ELR (cell line): ENCODE measurements at regions not wholly inside any gene's neighbourhood (a gene's known extent, or its start where the extent isn't known, plus 50 kb on each side); places are given as distances from the start of the nearest gene placed in this dataset.
A peak's percentile ranks its signal among the peaks of the same experiment; 100 is the strongest.

Experiments
- DNase-seq: peaks from one replicate; pipeline ENCODE4 v3.0.0-alpha.2; 2015; ENCODE audit warnings: low read depth

GRCh38 chr2:12348216-12348615, 368.5 kb upstream of the TRIB2 start:
- no peak for DNase-seq

GRCh38 chr2:12350821-12351220, 365.9 kb upstream of the TRIB2 start:
- peak; percentile 28 for DNase-seq

GRCh38 chr2:12352889-12353288, 363.8 kb upstream of the TRIB2 start:
- DNase-seq, result no peak

- DNase-seq, result no peak
Measured at GRCh38 chr2:12361506-12361905, 355.2 kb upstream of the TRIB2 start.

GRCh38 chr2:12363138-12363537, 353.6 kb upstream of the TRIB2 start:
- no peak for DNase-seq

GRCh38 chr2:12363569-12363968, 353.2 kb upstream of the TRIB2 start:
- DNase-seq, result no peak

GRCh38 chr2:12369566-12369965, 347.2 kb upstream of the TRIB2 start:
- no peak for DNase-seq

- no peak for DNase-seq
Measured at GRCh38 chr2:12376025-12376424, 340.7 kb upstream of the TRIB2 start.

- no peak for DNase-seq
Measured at GRCh38 chr2:12379143-12379542, 337.6 kb upstream of the TRIB2 start.

GRCh38 chr2:12381543-12382325, 335.0 kb upstream of the TRIB2 start:
- DNase-seq, result no peak

- no peak for DNase-seq
Measured at GRCh38 chr2:12382366-12382765, 334.4 kb upstream of the TRIB2 start.

GRCh38 chr2:12389344-12390045, 327.2 kb upstream of the TRIB2 start:
- no peak for DNase-seq

GRCh38 chr2:12391116-12391515, 325.6 kb upstream of the TRIB2 start:
- no peak for DNase-seq

- no peak for DNase-seq
Measured at GRCh38 chr2:12396699-12397098, 320.0 kb upstream of the TRIB2 start.

GRCh38 chr2:12397854-12398253, 318.9 kb upstream of the TRIB2 start:
- no peak for DNase-seq

GRCh38 chr2:12399240-12399639, 317.5 kb upstream of the TRIB2 start:
- DNase-seq, result no peak

GRCh38 chr2:12400543-12400942, 316.2 kb upstream of the TRIB2 start:
- no peak for DNase-seq

GRCh38 chr2:12402440-12403139, 314.1 kb upstream of the TRIB2 start:
- DNase-seq, result no peak

- no peak for DNase-seq
Measured at GRCh38 chr2:12404497-12404896, 312.2 kb upstream of the TRIB2 start.

GRCh38 chr2:12407160-12407559, 309.6 kb upstream of the TRIB2 start:
- DNase-seq, result no peak

- peak; percentile 3 for DNase-seq
Measured at GRCh38 chr2:12412898-12413305, 303.8 kb upstream of the TRIB2 start.

GRCh38 chr2:12415536-12415935, 301.2 kb upstream of the TRIB2 start:
- DNase-seq, result no peak

- peak; percentile 31 for DNase-seq
Measured at GRCh38 chr2:12416600-12416999, 300.1 kb upstream of the TRIB2 start.
